ENCODE measurements at regions not wholly inside any gene's neighbourhood (a gene's known extent, or its start where the extent isn't known, plus 50 kb on each side); places are given as distances from the start of the nearest gene placed in this dataset.
"Not testable (repeated sequence)": the region's sequence is repeated elsewhere in the genome, so short reads cannot be mapped to it uniquely, and the experiment has no call there.

DNA sequence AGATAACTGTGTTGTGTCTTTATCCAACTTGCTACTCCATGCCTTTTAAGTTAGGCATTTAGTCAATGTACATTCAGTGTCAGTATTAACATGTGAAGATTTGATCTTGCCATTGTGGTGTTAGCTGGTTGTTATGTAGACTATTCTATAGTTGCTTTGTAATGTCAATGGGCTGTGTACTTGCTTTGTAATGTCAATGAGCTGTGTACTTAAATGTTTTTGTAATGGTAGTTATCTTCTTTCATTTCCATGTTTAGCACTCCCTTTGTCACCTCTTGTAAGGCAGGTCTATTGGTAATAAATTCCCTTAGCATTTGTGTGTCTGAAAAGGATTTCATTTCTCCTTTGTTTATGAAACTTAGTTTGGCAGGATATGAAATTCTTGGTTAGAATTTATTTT is 53.4 kb downstream of the MC4R start:
- no peak for DNase-seq

DNA sequence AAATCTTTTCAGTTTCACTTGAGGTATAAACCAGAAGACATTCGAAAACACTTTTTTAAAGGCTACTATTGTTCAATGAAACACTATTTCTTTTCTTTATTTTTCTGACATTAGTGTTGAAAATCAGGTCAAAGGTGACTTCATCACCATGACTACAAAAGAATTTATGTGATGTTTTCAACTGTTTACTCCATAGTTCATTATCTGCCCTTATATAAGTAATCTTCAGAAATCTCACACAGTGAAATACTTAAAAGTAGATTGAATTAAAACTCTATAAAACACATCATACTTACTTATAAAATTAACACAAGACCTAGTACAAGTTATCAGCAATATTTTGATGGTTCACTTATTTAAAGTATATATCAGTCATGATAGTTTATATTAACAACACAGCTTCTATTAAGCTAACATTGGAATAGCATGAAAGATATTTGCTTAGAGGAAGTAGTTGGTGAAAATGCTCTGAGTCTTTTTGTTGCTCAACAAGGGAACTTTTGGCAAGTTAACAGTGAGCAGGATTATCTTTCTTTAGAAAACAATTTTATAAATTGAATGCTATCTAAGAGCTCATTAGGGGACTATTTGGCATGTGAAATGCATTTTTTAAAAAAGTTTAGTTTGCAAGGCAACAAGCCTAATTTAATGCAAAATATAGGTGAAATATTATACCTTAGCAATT is 60.8 kb downstream of the MC4R start:
- DNase-seq: no peak

- no peak for DNase-seq
These were observed 76.9 kb downstream of the MC4R start for GRCh38 chr18:60295674-60296073.

GRCh38 chr18:60292186-60292585 is 80.4 kb downstream of the MC4R start:
- DNase-seq: no peak

DNA sequence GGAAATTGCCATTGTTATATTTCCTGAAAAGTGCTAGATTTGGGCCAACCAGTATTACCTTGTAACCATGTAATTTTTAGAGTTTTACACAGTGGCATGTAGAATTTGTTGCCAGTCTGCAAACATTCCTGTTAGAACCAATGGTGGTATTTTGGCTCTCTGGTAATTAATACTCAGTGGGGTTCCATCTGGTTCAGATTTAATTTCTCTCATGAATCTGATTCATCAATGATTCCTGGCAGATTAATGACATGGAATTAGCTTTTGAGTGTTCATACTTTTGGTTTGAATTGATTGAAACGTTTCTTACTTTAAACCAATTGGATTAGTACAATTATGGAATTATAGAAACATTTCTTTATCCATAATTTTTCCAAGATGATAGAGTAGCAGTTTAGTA is 93.2 kb downstream of the MC4R start:
- DNase-seq: no peak

DNA sequence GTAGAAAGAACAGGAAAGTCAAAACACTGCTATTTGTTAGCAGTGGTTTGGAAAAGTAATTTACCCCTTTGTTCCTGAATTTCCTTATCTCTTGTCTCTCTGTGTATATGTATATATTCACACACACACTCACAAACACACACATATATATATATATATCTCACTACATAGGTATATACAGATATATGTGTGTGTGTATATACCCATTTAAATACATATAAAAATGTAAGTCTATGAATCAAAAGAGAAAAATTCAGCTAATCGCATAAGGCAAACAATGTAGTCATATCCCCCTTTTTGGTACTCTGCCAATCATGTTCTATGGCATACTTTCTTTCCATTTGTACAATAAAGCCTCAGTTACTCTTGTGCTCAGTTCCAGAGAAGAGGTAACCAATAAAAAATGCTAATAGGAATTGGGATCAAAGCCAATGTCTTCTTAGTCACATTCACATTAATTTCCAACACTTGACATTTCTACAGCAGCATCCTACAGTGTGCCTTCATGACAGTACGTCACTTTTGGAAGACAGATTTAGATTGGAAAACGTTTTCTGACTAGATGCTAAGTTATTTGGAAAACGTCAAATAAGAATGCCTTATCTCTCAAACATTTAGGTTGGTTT is 94.6 kb downstream of the MC4R start:
- no peak for DNase-seq

DNA sequence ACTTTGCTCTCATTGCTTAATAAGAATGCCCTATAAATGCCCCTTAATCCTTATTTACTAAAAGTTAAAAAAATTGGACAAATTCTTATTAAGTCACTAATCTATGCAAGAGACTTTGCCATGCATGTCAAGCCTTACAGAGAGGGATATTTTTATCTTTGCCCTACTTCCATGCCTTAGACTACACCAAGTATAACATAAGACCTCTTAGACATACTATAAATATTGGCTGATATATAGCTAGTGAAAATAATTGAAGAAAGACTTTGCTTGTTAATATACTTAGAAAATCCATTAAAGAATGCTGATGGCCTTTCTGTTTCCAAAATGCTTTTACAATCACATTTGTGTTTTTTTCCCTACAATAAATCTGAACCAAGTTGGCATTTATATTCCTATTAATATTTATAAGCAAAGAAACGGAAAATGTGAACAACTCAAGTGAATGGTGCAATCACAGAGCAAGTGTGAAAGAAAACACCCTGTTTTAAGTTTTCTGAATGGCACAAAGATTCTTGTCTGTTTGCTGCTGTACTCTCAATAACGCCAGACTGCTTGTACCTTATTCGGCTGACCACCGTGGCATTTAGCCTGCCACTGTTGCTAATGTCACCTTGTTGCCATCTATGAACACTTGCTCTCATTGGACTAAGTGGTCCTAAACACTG is 105.0 kb downstream of the MC4R start:
- no peak for DNase-seq

DNA sequence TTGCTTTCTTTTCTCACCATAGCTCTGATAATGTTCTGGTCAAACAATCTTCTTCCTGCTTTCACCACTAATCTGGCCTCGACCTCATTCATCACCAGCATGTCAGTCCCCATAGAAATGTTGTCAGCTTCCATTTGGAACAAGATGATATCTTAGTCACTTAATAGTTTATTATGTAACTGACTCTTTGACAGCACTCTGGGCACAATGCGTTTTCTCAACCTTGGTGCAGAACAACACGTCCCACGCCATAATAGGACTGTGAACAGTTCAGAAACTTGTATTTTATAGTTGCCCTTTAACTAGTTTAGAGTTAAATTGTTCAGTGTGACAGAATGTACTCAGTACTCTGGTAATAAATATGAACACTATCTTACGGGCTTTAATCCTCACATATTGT is 106.0 kb downstream of the MC4R start:
- no peak for DNase-seq

- no peak for DNase-seq
These were observed 113.4 kb downstream of the MC4R start for GRCh38 chr18:60259052-60259681.

- no peak for DNase-seq
These were observed 123.2 kb downstream of the MC4R start for GRCh38 chr18:60249388-60249787.

DNA sequence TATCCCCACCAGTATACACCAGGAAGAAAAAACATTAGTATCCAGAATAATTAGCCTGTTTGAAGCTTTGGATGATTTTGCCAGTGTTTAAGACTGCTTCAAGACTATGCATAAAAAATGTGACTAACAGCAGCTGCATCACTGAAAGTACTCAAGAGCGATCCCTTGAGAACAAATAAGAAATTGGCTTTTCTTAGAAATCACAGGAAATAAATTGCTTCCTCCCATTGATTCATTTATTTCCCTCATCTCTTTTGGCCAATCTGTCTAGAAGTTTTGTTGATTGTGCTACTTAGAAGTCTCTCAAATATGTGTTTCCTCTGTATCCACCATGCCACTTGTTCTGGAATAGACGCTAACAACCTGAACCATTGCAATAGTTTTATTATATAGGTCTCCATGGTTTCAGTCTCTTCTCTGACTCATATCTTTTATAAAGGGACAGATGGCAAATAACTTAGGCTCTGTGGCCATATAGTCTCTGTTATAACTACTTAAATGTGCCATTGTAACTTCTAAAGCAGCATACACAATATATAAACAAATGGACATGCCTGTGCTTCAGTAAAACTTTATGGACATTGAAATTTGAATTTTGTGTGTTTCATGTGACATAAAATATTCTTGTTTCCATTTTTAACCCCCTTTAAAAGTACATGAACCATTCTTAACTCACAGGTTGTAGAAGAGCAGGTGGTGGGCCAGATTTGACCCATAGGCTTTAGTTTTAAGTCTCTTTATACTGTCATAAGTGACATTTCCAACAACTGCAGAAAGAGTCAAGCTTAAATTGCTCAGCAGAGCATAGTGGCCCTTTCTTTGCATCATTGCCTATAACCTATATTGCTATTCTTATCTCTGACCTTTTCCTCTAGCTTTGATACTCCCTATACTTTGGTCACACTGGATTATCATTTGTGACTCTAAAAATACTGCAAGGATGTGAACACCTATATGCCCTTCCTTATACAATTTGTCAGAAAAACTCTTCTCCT is 123.9 kb downstream of the MC4R start:
- DNase-seq: no peak

DNA sequence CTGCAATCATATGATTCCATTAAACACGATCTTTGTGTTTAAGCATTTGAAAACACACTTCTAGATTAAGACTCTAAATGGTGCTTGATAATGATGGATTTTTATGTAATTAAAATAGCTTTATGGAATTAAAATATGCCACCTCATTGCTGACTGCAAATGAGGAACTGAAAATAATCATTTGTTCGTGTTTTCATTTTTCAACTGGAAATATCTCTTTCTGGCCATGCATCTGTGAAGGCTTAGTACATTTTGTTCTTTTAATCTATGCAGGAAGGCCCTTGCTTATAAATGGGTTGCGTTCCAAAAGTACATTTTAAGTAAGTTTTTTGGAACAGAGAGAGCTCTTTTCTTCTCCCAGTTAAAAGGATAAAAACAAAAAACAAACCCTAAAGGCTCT is 125.5 kb downstream of the MC4R start:
- DNase-seq: no peak

DNA sequence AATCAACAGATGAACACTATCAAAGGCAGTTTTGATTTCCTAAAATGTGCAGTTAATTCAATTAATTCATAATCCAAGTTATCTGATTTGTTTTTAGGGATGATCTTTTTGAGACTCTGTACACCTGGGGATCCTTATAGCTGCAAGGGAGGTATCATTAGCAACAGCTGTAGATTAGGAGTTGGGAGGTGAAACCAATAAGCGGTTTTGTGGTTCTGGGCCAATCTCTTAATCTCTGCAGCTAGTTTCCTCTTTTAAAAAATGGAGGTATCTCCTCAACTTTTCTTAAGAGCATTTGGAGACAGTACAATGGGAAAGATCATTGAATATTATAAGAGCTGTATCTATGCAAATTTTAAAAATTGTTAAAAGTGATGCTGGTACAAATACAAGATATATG is 126.0 kb downstream of the MC4R start:
- DNase-seq: no peak

- DNase-seq: no peak
These were observed 127.5 kb downstream of the MC4R start for GRCh38 chr18:60245096-60245495.

DNA sequence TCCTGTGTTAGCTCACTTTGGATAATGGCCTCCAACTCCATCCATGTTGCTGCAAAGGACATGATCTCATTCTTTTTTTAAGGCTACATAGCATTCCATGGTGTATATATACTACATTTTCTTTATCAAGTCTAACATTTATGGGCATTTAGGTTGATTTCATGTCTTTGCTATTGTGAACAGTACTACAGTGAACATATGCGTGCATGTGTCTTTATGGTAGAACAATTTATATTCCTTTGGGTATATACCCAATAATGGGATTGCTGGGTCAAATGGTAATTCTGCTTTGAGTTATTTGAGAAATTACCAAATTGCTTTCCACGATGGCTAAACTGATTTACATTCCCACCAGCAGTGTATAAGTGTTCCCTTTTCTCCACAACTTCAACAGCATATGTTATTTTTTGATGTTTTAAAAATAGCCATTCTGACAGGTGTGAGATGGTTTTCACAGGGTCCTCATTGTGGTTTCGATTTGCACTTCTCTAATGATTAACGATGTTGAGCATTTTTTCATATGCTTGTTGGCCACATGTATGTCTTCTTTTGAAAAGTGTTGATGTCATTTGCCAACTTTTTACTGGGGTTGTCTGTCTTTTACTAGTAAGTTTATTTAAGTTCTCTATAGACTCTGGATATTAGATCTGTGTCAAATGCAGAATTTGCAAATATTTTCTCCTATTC is 133.4 kb downstream of the MC4R start:
- DNase-seq: not testable (repeated sequence)

DNA sequence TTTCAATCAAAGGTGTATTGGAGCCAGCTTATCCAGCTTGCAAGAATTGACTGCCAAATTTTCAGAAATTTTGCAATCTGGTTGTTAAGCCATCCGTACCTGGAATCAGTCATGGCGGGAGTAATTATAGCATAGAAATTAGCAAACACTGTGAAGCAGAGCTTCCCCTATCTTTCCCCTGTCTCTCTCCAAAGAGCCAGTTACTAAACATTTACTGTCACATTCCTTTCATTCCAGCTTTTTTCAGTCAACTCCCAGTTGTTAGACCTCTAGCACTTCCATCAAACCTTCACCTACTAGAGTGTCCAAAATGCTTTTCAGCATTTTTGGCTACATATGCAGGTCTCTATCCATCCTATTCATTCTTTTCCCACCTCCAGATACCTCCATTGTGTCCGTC is 137.4 kb downstream of the MC4R start:
- DNase-seq: no peak

- DNase-seq: no peak
These were observed 140.0 kb downstream of the MC4R start for GRCh38 chr18:60232541-60232940.

DNA sequence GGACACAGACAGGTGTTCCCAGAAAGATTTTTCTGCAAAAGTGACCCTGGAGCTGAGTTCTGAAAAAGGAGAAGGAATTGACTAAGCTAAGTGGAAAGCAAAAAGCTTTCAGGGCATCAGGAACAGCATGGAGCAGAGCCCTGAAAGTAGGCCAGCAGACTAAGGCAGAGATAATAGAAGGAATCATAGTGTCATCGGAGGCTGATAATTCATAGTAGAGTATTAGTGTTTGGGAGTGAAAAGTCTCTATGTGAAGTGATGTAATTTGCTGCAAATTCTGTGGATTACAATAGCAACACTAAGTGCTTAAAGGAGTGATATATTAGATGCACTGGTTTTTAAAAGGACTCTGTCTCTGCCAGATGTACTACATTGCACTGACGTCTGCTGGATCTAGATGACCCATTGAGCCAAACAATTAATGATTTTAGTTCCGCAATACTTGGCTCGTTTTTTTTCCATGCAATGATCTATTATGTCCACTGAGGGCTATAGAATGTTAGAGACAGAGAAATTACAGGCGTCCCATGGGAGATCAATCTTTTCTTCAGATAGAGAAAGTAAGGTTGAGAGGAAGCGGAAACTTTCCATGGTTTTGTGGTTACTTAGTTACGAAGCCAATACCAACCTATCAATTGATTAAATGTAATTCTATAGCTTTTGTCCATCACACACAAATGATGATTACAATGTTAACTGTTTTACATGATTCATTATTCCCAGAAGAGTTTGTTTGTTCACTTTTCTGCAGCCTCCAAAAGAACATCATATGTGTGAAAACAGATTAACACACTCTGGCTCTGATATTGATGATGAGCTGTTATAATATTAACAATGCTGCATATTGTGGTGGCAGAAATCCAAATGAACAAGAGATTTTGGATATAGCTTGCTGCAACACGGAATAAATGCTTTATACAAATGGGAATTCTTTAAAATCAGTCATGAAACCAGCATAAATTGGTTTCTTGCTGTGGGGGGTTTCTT is 143.7 kb downstream of the MC4R start:
- DNase-seq: no peak

DNA sequence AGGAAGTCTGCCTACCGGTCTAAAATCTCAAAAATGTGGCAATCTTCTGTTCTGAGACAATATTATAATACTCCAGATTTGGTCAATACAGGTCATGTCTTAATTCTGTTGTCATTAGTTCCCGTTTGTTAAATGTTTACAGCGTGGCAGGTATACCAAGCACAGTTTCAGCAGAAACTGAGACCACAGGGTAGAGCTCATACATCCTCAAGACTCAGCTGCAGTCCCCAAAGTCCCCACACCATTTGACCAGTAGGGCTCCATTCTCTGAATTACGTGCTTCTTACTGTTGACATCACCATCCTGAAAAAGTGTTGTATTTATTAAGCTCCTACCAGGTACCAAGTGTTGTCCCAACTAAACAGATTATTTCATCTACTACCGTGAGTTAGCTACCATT is 157.1 kb downstream of the MC4R start:
- DNase-seq: no peak

- DNase-seq: no peak
These were observed 163.5 kb downstream of the MC4R start for GRCh38 chr18:60209042-60209441.

GRCh38 chr18:60202708-60203107 is 169.9 kb downstream of the MC4R start:
- DNase-seq: no peak
